H9 (cell line): ENCODE measurements at regions not wholly inside any gene's neighbourhood (a gene's known extent, or its start where the extent isn't known, plus 50 kb on each side); places are given as distances from the start of the nearest gene placed in this dataset.

Experiments used
- DNase-seq: peaks from one replicate; pipeline ENCODE4 v3.0.0-alpha.2; 2017
- H2AFZ ChIP-seq: one replicate; pipeline ENCODE4 v1.6.1; 2013; ENCODE audit warnings: mild to moderate bottlenecking, low read length, control low read depth, moderate library complexity
- H2AK5ac ChIP-seq: 2 replicates; pipeline ENCODE4 v1.6.1; 2013; ENCODE audit warnings: low read length, control low read depth, mixed read lengths; ENCODE audit not compliant: insufficient read length
- H2BK120ac ChIP-seq: one replicate; pipeline ENCODE4 v1.6.1; 2013; ENCODE audit warnings: low read depth, mild to moderate bottlenecking, low read length, control low read depth, inconsistent platforms; ENCODE audit not compliant: poor library complexity, severe bottlenecking
- H2BK12ac ChIP-seq: 2 replicates; pipeline ENCODE4 v1.6.1; 2013; ENCODE audit warnings: low read length, control low read depth, mixed read lengths, low read depth; ENCODE audit not compliant: insufficient read length
- H2BK15ac ChIP-seq: 2 replicates; pipeline ENCODE4 v1.6.1; 2013; ENCODE audit warnings: low read depth, low read length, control low read depth
- H2BK20ac ChIP-seq: one replicate; pipeline ENCODE4 v1.6.1; 2013; ENCODE audit warnings: low read depth, mild to moderate bottlenecking, low read length, control low read depth, inconsistent platforms; ENCODE audit not compliant: poor library complexity, severe bottlenecking
- H2BK5ac ChIP-seq: 2 replicates; pipeline ENCODE4 v1.6.1; 2013; ENCODE audit warnings: low read length, control low read depth, mixed read lengths; ENCODE audit not compliant: insufficient read length
- H3K14ac ChIP-seq: 2 replicates; pipeline ENCODE4 v1.6.1; 2013; ENCODE audit warnings: low read length, control low read depth; ENCODE audit not compliant: insufficient read depth
- H3K18ac ChIP-seq: 2 replicates; pipeline ENCODE4 v1.6.1; 2013; ENCODE audit warnings: low read depth, mild to moderate bottlenecking, mixed read lengths, low read length, control low read depth; ENCODE audit not compliant: insufficient read length
- H3K23ac ChIP-seq: 2 replicates; pipeline ENCODE4 v1.6.1; 2013; ENCODE audit warnings: low read length, control low read depth, mixed read lengths, low read depth; ENCODE audit not compliant: insufficient read length
- H3K23me2 ChIP-seq: 2 replicates; pipeline ENCODE4 v1.6.1; 2013; ENCODE audit warnings: low read depth, mild to moderate bottlenecking, mixed read lengths, low read length, control low read depth; ENCODE audit not compliant: insufficient read length, poor library complexity, severe bottlenecking
- H3K27ac ChIP-seq: 2 replicates; pipeline ENCODE4 v1.5.1; 2013; ENCODE audit warnings: low read length, control low read depth, mixed read lengths, low read depth; ENCODE audit not compliant: insufficient read length
- H3K27me3 ChIP-seq: 2 replicates; pipeline ENCODE4 v1.6.1; 2013; ENCODE audit warnings: low read length, control low read depth, inconsistent platforms; ENCODE audit not compliant: insufficient read depth
- H3K4ac ChIP-seq: 2 replicates; pipeline ENCODE4 v1.6.1; 2013; ENCODE audit warnings: low read depth, mild to moderate bottlenecking, control low read depth, inconsistent platforms, low read length, moderate library complexity
- H3K4me1 ChIP-seq: 2 replicates; pipeline ENCODE4 v1.6.1; 2013; ENCODE audit warnings: low read length, control low read depth, inconsistent platforms; ENCODE audit not compliant: insufficient read depth
- H3K4me2 ChIP-seq: 2 replicates; pipeline ENCODE4 v1.6.1; 2013; ENCODE audit warnings: low read length, control low read depth, mixed read lengths; ENCODE audit not compliant: insufficient read length, insufficient read depth
- H3K56ac ChIP-seq: 2 replicates; pipeline ENCODE4 v1.6.1; 2013; ENCODE audit warnings: low read depth, mild to moderate bottlenecking, mixed read lengths, low read length, control low read depth; ENCODE audit not compliant: insufficient read length
- H3K79me1 ChIP-seq: 2 replicates; pipeline ENCODE4 v1.6.1; 2013; ENCODE audit warnings: low read depth, mild to moderate bottlenecking, moderate library complexity, low read length, control low read depth, inconsistent platforms; ENCODE audit not compliant: insufficient read depth, poor library complexity, severe bottlenecking
- H3K79me2 ChIP-seq: 2 replicates; pipeline ENCODE4 v1.6.1; 2013; ENCODE audit warnings: low read length, control low read depth, inconsistent platforms; ENCODE audit not compliant: insufficient read depth
- H3K9ac ChIP-seq: 2 replicates; pipeline ENCODE4 v1.6.1; 2013; ENCODE audit warnings: low read length, control low read depth, mixed read lengths; ENCODE audit not compliant: insufficient read length; ENCODE audit errors: extremely low read depth
- H3K9me3 ChIP-seq: one replicate; pipeline ENCODE4 v1.6.1; 2013; ENCODE audit warnings: low read depth, low read length, inconsistent platforms; ENCODE audit not compliant: control insufficient read depth
- H3T11ph ChIP-seq: one replicate; pipeline ENCODE4 v1.6.1; 2013; ENCODE audit warnings: mild to moderate bottlenecking, low read length, control low read depth, inconsistent platforms
- H4K20me1 ChIP-seq: one replicate; pipeline ENCODE4 v1.6.1; 2013; ENCODE audit not compliant: control insufficient read depth, insufficient read length, insufficient read depth
- H4K5ac ChIP-seq: 2 replicates; pipeline ENCODE4 v1.6.1; 2013; ENCODE audit warnings: low read depth, mild to moderate bottlenecking, mixed read lengths, low read length, control low read depth; ENCODE audit not compliant: insufficient read length
- H4K8ac ChIP-seq: replicated peaks from 2 replicates; pipeline ENCODE4 v1.6.1; 2013; ENCODE audit warnings: low read length, control low read depth, mixed read lengths, low read depth; ENCODE audit not compliant: insufficient read length
- H4K91ac ChIP-seq: 2 replicates; pipeline ENCODE4 v1.6.1; 2013; ENCODE audit warnings: low read depth, mild to moderate bottlenecking, moderate library complexity, mixed read lengths, low read length, control low read depth; ENCODE audit not compliant: insufficient read length
- H3K27ac Mint-ChIP-seq, 3 experiments: 2 replicates in 2 of 3; 3 replicates in 1 of 3; pipeline ENCODE4 v1.8.0; 2020 to 2021; ENCODE audit warnings: mixed read lengths in 3 of 3, mild to moderate bottlenecking in 1 of 3, moderate library complexity in 1 of 3
- H3K27me3 Mint-ChIP-seq: 2 replicates; pipeline ENCODE4 v1.8.0; 2021; ENCODE audit warnings: low read depth, mild to moderate bottlenecking, moderate library complexity, mixed read lengths
- H3K36me3 Mint-ChIP-seq, 3 experiments: 2 replicates in 2 of 3; 3 replicates in 1 of 3; pipeline ENCODE4 v1.8.0; 2020 to 2021; ENCODE audit warnings: low read depth in 3 of 3, mixed read lengths in 3 of 3; ENCODE audit not compliant: insufficient read depth in 1 of 3
- H3K4me1 Mint-ChIP-seq, 2 experiments: 2 replicates each; pipeline ENCODE4 v1.8.0; 2020; ENCODE audit warnings: mixed read lengths in 2 of 2
- H3K4me3 Mint-ChIP-seq, 2 experiments: 2 replicates in 1 of 2; 3 replicates in 1 of 2; pipeline ENCODE4 v1.8.0; 2020 to 2021; ENCODE audit warnings: mild to moderate bottlenecking in 2 of 2, mixed read lengths in 2 of 2, moderate library complexity in 1 of 2
- H3K9me3 Mint-ChIP-seq, 2 experiments: 2 replicates in 1 of 2; 3 replicates in 1 of 2; pipeline ENCODE4 v1.8.0; 2020; ENCODE audit warnings: mild to moderate bottlenecking in 2 of 2, mixed read lengths in 2 of 2, moderate library complexity in 1 of 2
- WGBS: extraction: QIAGEN DNeasy Blood & Tissue Kit; methylation state at CpG from one replicate; pipeline ENCODE4 v1.1.7; 2013; ENCODE audit warnings: missing lambda C conversion rate, low lambda C conversion rate, mixed read lengths; ENCODE audit not compliant: insufficient read length; ENCODE audit errors: extremely low coverage; 5-methylcytosine and 5-hydroxymethylcytosine counted together
- TF ChIP-seq, protein P1 (sequence below): fragments of 200-600 bp; sonication (generic); conservative IDR thresholded peaks from 3 replicates; pipeline ENCODE4 v1.8.0; 2021; ENCODE audit warnings: antibody characterized with exemption, mild to moderate bottlenecking

- H4K8ac ChIP-seq: no peak overlapping the region
- H3K4me2 ChIP-seq: no peak overlapping the region
- no peaks in the 10 kb centered on the region for H4K20me1 ChIP-seq
- H2BK120ac ChIP-seq: no peak overlapping the region
- H3K4ac ChIP-seq: no peak overlapping the region
- H2BK20ac ChIP-seq: no peak overlapping the region
- no peak for DNase-seq
- H3K4me1 ChIP-seq: no peaks in the 10 kb centered on the region
- H3K9me3 ChIP-seq: no peaks in the 10 kb centered on the region
- H3K79me1 ChIP-seq: no peaks in the 10 kb centered on the region
- TF ChIP-seq, protein P1, sequence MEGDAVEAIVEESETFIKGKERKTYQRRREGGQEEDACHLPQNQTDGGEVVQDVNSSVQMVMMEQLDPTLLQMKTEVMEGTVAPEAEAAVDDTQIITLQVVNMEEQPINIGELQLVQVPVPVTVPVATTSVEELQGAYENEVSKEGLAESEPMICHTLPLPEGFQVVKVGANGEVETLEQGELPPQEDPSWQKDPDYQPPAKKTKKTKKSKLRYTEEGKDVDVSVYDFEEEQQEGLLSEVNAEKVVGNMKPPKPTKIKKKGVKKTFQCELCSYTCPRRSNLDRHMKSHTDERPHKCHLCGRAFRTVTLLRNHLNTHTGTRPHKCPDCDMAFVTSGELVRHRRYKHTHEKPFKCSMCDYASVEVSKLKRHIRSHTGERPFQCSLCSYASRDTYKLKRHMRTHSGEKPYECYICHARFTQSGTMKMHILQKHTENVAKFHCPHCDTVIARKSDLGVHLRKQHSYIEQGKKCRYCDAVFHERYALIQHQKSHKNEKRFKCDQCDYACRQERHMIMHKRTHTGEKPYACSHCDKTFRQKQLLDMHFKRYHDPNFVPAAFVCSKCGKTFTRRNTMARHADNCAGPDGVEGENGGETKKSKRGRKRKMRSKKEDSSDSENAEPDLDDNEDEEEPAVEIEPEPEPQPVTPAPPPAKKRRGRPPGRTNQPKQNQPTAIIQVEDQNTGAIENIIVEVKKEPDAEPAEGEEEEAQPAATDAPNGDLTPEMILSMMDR: no peak
- no peak overlapping the region for H4K91ac ChIP-seq
- Mint-ChIP-seq H3K4me1 (peaks cover 10 to 12% of the 10 kb centered on the region in 2 experiments), H3K27me3 (no peaks in the 10 kb centered on the region), H3K4me3 (no peak overlapping the region), H3K27ac (peak overlapping the region in 1 of 3 experiments; percentile 8; a peak in 1 of 7 replicates), H3K9me3 (no peaks in the 10 kb centered on the region), H3K36me3 (no peaks in the 10 kb centered on the region)
- H2BK15ac ChIP-seq: no peak overlapping the region
- no peak overlapping the region for H3T11ph ChIP-seq
- no peak overlapping the region for H2AFZ ChIP-seq
- H2BK12ac ChIP-seq: no peak overlapping the region
- no peak overlapping the region for H4K5ac ChIP-seq
- H3K27me3 ChIP-seq: no peaks in the 10 kb centered on the region
- no peak overlapping the region for H3K18ac ChIP-seq
- no peak overlapping the region for H3K9ac ChIP-seq
- H3K79me2 ChIP-seq: no peaks in the 10 kb centered on the region
- no peak overlapping the region for H3K14ac ChIP-seq
- H2AK5ac ChIP-seq: no peak overlapping the region
- WGBS: no CpG with 5 or more reads among the region's 8 CpGs
- H3K56ac ChIP-seq: no peak overlapping the region
- H3K23ac ChIP-seq: no peak overlapping the region
- H2BK5ac ChIP-seq: no peak overlapping the region
- no peaks in the 10 kb centered on the region for H3K23me2 ChIP-seq
- H3K27ac ChIP-seq: no peak overlapping the region
These were observed 75.4 kb downstream of the BTG1 start for GRCh38 chr12:92070054-92070863.
